ENCODE measurements at regions not wholly inside any gene's neighbourhood (a gene's known extent, or its start where the extent isn't known, plus 50 kb on each side); places are given as distances from the start of the nearest gene placed in this dataset.

DNA sequence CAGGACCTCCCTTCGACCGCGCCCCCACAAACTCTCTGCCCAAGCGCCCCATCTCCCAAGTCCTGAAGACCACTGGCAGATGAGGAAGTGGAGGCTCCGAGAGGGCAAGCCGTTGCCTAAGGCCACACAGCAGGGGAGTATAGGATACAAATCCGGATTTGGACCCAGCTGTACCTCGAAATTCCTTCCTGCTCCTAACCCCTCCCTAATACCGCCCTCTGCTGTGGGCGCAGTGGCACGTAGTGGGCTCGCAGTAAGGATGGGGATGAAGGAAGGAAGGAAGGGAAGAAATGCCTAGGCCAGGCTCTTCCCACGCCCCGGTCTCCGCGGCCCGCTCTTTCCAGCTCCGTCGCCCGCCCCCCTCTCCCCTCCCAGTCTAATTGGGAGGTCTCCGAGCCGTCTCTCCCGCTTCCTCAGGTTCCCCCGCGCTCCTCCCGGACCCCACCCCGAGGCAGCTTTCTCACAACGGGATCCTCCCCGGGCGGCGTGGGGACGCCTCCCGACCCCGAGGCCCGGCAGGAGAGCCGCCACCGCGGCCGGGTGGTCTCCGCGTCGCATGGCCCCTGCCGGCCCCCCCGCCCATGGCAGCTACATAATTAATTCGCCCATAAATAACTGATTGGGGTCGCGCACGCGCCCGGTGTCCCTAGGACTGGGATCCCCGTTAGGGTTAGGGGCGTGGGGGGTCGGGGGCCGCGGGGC lies 138.9 kb downstream of the C9orf50 start:
- H3K4me3 Mint-ChIP-seq (ENCODE audit: unreplicated experiment): peak overlapping the region; percentile 31
- H3K4me1 Mint-ChIP-seq (ENCODE audit: low read depth): peaks cover 76% of the 10 kb centered on the region

DNA sequence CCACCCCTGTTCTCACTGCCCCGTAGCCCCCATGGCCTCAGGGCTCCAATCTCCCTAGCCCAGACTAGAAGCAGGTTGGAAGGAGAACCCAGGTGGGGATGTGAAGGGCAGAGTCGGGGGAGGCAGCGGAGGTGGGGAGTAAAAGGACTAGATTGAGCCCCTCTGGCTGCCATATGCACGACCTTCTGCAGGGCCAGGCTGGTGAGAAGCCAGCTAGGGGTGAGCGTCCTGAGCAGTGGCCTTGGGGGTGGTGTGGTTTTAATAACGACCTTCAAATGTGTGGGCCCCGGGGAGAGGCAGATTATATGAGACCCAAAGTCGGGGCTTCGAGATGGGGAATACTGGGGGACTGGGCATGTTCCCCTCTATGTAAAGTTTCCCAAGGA lies 139.5 kb downstream of the C9orf50 start:
- Mint-ChIP-seq H3K27me3 (ENCODE audit: low read depth) (no peaks in the 10 kb centered on the region), H3K4me1 (ENCODE audit: low read depth) (peaks cover 73% of the 10 kb centered on the region), H3K27ac (ENCODE audit: unreplicated experiment) (peak overlapping the region; percentile 86), H3K36me3 (ENCODE audit: low read depth) (no peaks in the 10 kb centered on the region), H3K4me3 (ENCODE audit: unreplicated experiment) (peak overlapping the region; percentile 22), H3K9me3 (ENCODE audit: low read depth) (no peaks in the 10 kb centered on the region)
- DNase-seq (ENCODE audit: low spot score): peak; percentile 72
- TF ChIP-seq, protein P1, sequence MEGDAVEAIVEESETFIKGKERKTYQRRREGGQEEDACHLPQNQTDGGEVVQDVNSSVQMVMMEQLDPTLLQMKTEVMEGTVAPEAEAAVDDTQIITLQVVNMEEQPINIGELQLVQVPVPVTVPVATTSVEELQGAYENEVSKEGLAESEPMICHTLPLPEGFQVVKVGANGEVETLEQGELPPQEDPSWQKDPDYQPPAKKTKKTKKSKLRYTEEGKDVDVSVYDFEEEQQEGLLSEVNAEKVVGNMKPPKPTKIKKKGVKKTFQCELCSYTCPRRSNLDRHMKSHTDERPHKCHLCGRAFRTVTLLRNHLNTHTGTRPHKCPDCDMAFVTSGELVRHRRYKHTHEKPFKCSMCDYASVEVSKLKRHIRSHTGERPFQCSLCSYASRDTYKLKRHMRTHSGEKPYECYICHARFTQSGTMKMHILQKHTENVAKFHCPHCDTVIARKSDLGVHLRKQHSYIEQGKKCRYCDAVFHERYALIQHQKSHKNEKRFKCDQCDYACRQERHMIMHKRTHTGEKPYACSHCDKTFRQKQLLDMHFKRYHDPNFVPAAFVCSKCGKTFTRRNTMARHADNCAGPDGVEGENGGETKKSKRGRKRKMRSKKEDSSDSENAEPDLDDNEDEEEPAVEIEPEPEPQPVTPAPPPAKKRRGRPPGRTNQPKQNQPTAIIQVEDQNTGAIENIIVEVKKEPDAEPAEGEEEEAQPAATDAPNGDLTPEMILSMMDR (IDR thresholded peaks at IDR 0.05): no peak

More for the DNA sequence above, 138.9 kb downstream of the C9orf50 start:
- Mint-ChIP-seq H3K27me3 (ENCODE audit: low read depth) (no peaks in the 10 kb centered on the region), H3K36me3 (ENCODE audit: low read depth) (no peaks in the 10 kb centered on the region), H3K27ac (ENCODE audit: unreplicated experiment) (peak overlapping the region; percentile 88), H3K9me3 (ENCODE audit: low read depth) (no peaks in the 10 kb centered on the region)
- TF ChIP-seq, protein P1 (IDR thresholded peaks at IDR 0.05): peak; percentile 45
- DNase-seq (ENCODE audit: low spot score): peak; percentile 78

DNA sequence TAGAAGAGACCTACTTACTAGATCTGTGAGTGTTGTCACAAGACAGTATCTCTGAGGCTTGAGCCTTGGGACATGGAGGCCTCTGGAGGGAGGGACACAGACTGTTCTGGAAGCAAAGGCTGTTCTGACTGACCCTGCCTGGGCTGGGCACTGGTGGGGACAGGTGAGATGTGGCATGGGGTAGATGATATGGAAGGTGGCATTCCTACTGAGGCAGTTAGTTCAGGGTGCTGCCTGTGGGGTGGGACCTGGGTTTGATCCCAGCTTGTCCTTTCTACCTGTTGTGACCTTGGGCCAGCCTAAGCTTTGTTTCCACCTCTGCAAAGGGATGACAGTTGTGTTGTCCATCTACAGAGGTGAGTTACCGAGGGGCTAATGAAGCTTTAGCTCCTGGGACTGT lies 140.2 kb downstream of the C9orf50 start:
- TF ChIP-seq, protein P1 (IDR thresholded peaks at IDR 0.05): no peak
- no peak overlapping the region for H3K4me3 Mint-ChIP-seq (ENCODE audit: unreplicated experiment)
- peak overlapping the region; percentile 92 for H3K27ac Mint-ChIP-seq (ENCODE audit: unreplicated experiment)
- H3K27me3 Mint-ChIP-seq (ENCODE audit: low read depth): no peaks in the 10 kb centered on the region
- no peaks in the 10 kb centered on the region for H3K9me3 Mint-ChIP-seq (ENCODE audit: low read depth)
- no peaks in the 10 kb centered on the region for H3K36me3 Mint-ChIP-seq (ENCODE audit: low read depth)
- no peak for DNase-seq (ENCODE audit: low spot score)
- peaks cover 66% of the 10 kb centered on the region for H3K4me1 Mint-ChIP-seq (ENCODE audit: low read depth)

DNA sequence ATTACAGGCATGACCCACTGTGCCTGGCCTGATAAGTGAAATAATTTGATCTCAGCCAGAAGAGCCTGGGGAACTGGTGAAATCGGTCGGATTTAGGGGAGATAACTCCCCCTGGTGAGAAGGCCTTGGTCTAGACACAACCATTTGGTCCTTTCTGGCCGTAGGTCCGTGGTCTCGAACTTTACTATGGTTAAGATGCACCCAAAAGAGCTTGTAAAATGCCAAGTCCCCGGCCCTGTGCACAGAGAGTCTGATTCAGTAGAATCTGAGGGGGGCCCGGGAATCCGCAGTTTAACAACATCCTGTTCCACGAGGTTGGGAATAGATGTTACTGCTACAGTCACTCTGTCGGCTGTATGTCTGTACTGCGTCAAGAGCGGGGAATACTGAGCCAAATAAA lies 140.7 kb downstream of the C9orf50 start:
- Mint-ChIP-seq H3K27ac (ENCODE audit: unreplicated experiment) (peak overlapping the region; percentile 92), H3K27me3 (ENCODE audit: low read depth) (no peaks in the 10 kb centered on the region), H3K36me3 (ENCODE audit: low read depth) (no peaks in the 10 kb centered on the region), H3K4me1 (ENCODE audit: low read depth) (peaks cover 61% of the 10 kb centered on the region), H3K4me3 (ENCODE audit: unreplicated experiment) (no peak overlapping the region), H3K9me3 (ENCODE audit: low read depth) (no peaks in the 10 kb centered on the region)
- no peak for DNase-seq (ENCODE audit: low spot score)
- TF ChIP-seq, protein P1 (IDR thresholded peaks at IDR 0.05): peak; percentile 56

DNA sequence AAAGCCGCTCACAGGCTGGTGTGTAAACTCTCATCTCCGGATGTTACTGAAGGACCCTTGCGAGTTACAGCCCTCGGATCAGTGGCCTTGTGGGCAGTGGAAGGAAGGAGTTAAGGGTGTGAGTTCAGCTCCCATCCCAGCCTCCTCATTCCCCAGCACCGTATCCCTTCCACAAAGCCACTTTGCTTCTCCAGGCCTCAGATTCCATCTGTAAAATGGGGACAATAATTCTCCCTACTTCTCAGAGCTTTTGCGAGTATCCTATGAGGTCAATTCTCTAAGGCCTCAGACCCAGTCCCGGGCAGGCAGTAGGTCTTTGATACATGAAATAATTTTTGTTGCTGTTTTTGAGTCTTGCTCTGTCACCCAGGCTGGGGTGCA lies 141.3 kb downstream of the C9orf50 start:
- TF ChIP-seq, protein P1 (IDR thresholded peaks at IDR 0.05): no peak
- Mint-ChIP-seq H3K27ac (ENCODE audit: unreplicated experiment) (peak overlapping the region; percentile 19), H3K9me3 (ENCODE audit: low read depth) (peaks cover 3% of the 10 kb centered on the region), H3K36me3 (ENCODE audit: low read depth) (peaks cover 2% of the 10 kb centered on the region), H3K27me3 (ENCODE audit: low read depth) (no peaks in the 10 kb centered on the region), H3K4me3 (ENCODE audit: unreplicated experiment) (no peak overlapping the region), H3K4me1 (ENCODE audit: low read depth) (peaks cover 55% of the 10 kb centered on the region)
- DNase-seq (ENCODE audit: low spot score): no peak

All from chondrocyte (in vitro differentiated cells).